GM12872 (cell line): ENCODE measurements at regions not wholly inside any gene's neighbourhood (a gene's known extent, or its start where the extent isn't known, plus 50 kb on each side); places are given as distances from the start of the nearest gene placed in this dataset.

Source experiments
- CTCF ChIP-seq: IDR thresholded peaks from 3 replicates; pipeline ENCODE4 v1.5.1; 2011; ENCODE audit warnings: low read depth, mild to moderate bottlenecking, low read length, moderate library complexity; ENCODE audit not compliant: insufficient read depth

GRCh38 chr13:34002141-34002540 is 184.2 kb downstream of the RFC3 start:
- TF ChIP-seq CTCF = no peak

- TF ChIP-seq CTCF = no peak
These were observed 185.0 kb downstream of the RFC3 start for GRCh38 chr13:34002924-34003323.

DNA sequence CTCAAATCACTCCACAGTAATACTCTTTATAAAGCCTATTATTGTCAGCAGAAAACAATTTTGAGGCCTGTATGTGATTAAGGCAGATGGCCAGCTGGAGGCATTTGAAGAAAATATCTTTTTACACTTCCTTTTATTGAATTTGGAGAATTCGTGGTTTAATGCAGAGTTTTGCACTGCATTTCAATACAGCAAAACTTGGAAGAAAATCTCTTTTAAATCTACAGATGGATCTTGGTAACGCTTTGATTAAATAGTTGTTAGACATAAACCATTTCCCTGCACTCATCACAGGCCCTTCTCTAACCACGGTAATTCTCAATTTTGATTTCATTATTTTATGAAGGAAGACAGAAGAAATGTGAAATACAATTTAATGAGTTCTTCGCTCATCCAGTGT is 185.7 kb downstream of the RFC3 start:
- TF ChIP-seq CTCF = no peak

- no peak for TF ChIP-seq CTCF
These were observed 186.7 kb downstream of the RFC3 start for GRCh38 chr13:34004676-34005075.

DNA sequence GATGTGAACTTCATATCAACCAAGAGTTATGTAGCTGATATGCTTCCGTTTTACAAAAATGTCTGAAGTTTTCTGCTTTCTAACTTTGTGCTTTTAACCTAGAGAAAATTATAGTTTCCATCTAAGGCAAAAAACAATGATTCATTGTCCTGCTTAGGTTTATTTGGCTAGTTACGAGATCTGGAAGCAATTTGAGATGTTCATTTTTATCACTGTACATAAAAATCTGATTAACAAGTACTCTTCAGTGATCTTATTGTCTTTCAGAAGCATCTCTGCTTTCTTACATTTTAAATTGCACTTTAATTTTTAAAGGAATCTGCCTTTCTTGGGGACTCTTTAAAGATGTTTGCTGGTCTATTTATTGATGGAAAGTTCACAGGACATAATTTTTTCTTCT is 188.1 kb downstream of the RFC3 start:
- TF ChIP-seq CTCF = no peak

- no peak for TF ChIP-seq CTCF
These were observed 193.7 kb downstream of the RFC3 start for GRCh38 chr13:34011552-34012085.

GRCh38 chr13:34012382-34012781 is 194.4 kb downstream of the RFC3 start:
- no peak for TF ChIP-seq CTCF
